ENCODE measurements at regions not wholly inside any gene's neighbourhood (a gene's known extent, or its start where the extent isn't known, plus 50 kb on each side); places are given as distances from the start of the nearest gene placed in this dataset.

DNA sequence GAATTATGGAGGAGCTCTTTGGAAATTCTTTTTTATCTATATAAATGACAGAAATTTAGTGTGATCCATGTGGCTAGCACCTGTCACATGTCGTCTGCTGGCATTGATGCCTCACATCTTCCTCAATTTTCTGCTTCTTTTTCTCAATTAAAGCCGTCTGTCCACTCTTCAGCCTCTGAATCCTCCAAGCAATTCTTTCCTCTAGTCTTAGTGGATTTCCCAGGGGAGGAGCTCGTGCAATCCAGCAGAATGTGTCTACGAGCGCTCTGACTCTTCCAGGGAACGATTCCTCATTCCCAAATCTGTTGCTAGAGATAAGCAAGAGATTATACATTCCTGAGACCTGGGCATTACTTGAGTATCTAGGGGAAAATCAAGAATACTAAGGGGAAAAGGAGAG is 176.6 kb downstream of the EMP1 start:
- intact Hi-C loops (cut with micrococcal nuclease): no loop called here
- Histone ChIP-seq H3F3A (ENCODE audit: low read length, unreplicated experiment) (no peaks in the 10 kb centered on the region), H3K9me3 (ENCODE audit: low read length) (no peaks in the 10 kb centered on the region), H3K4me3 (ENCODE audit: low read length) (no peak overlapping the region), H3K79me2 (ENCODE audit: low read length) (no peaks in the 10 kb centered on the region), H3K9ac (ENCODE audit: low read length) (no peak overlapping the region), H2AFZ (ENCODE audit: low read length) (no peak overlapping the region), H4K20me1 (ENCODE audit: low read length) (no peaks in the 10 kb centered on the region), H3K27ac (ENCODE audit: low read length) (no peak overlapping the region), H3K4me2 (ENCODE audit: low read length) (no peak overlapping the region), H3K9me2 (replicated peaks; ENCODE audit: low read length) (no peaks in the 10 kb centered on the region), H3K36me3 (ENCODE audit: low read depth, low read length) (no peaks in the 10 kb centered on the region), H3K27me3 (ENCODE audit: low read length) (no peaks in the 10 kb centered on the region), H3K4me1 (ENCODE audit: insufficient read depth, low read length) (peaks cover 44% of the 10 kb centered on the region)
- DNase-seq (no peak), ATAC-seq (no peak)
- no TSS peak for BruUV-seq (replicated peaks)
- POLR2A ChIA-PET (ENCODE audit: unreplicated experiment): no interaction called here
- CTCF ChIA-PET: no interaction called here
- no peak for TF ChIP-seq EZH2 (IDR thresholded peaks at IDR 0.05; ENCODE audit: low read length, unreplicated experiment)
- no peak for TF ChIP-seq EZH2phosphoT487 (IDR thresholded peaks at IDR 0.05; ENCODE audit: borderline replicate concordance, low read length)

DNA sequence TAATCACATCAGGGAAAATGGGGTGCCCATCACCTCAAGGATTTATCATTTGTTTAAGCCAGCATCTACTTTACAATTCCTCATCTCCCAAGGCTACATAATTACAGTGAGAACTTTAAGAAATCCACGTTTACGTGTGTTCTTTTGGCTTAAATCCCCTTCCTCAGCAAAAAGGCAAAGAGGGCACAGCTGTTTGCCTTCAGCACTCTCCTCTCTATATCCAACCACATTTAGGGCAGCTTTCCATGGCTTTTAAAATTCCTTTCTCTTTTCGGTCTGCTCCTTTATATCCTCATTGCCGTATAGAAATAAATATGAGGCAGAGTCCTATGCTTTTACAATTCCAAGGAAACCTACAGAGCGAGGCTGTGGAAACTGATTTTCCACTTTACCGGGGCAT is 175.9 kb downstream of the EMP1 start:
- Histone ChIP-seq H3K27ac (ENCODE audit: low read length) (no peak overlapping the region), H3K4me3 (ENCODE audit: low read length) (no peak overlapping the region), H3F3A (ENCODE audit: low read length, unreplicated experiment) (no peaks in the 10 kb centered on the region), H3K79me2 (ENCODE audit: low read length) (no peaks in the 10 kb centered on the region), H3K36me3 (ENCODE audit: low read depth, low read length) (no peaks in the 10 kb centered on the region), H3K4me2 (ENCODE audit: low read length) (no peak overlapping the region), H3K9me2 (replicated peaks; ENCODE audit: low read length) (no peaks in the 10 kb centered on the region), H3K27me3 (ENCODE audit: low read length) (no peaks in the 10 kb centered on the region), H2AFZ (ENCODE audit: low read length) (no peak overlapping the region), H3K9ac (ENCODE audit: low read length) (no peak overlapping the region), H3K9me3 (ENCODE audit: low read length) (no peaks in the 10 kb centered on the region), H4K20me1 (ENCODE audit: low read length) (no peaks in the 10 kb centered on the region), H3K4me1 (ENCODE audit: insufficient read depth, low read length) (peaks cover 37% of the 10 kb centered on the region)
- ChIA-PET POLR2A (ENCODE audit: unreplicated experiment) (no interaction called here), CTCF (no interaction called here)
- TF ChIP-seq EZH2 (IDR thresholded peaks at IDR 0.05; ENCODE audit: low read length, unreplicated experiment) (no peak), EZH2phosphoT487 (IDR thresholded peaks at IDR 0.05; ENCODE audit: borderline replicate concordance, low read length) (no peak)
- TF ChIP-seq, protein P1, sequence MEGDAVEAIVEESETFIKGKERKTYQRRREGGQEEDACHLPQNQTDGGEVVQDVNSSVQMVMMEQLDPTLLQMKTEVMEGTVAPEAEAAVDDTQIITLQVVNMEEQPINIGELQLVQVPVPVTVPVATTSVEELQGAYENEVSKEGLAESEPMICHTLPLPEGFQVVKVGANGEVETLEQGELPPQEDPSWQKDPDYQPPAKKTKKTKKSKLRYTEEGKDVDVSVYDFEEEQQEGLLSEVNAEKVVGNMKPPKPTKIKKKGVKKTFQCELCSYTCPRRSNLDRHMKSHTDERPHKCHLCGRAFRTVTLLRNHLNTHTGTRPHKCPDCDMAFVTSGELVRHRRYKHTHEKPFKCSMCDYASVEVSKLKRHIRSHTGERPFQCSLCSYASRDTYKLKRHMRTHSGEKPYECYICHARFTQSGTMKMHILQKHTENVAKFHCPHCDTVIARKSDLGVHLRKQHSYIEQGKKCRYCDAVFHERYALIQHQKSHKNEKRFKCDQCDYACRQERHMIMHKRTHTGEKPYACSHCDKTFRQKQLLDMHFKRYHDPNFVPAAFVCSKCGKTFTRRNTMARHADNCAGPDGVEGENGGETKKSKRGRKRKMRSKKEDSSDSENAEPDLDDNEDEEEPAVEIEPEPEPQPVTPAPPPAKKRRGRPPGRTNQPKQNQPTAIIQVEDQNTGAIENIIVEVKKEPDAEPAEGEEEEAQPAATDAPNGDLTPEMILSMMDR (conservative IDR thresholded peaks at IDR 0.05; ENCODE audit: low read depth, low read length): no peak
- ATAC-seq (no peak), DNase-seq (no peak)
- intact Hi-C loops (cut with micrococcal nuclease): no loop called here
- BruUV-seq (replicated peaks): no TSS peak

DNA sequence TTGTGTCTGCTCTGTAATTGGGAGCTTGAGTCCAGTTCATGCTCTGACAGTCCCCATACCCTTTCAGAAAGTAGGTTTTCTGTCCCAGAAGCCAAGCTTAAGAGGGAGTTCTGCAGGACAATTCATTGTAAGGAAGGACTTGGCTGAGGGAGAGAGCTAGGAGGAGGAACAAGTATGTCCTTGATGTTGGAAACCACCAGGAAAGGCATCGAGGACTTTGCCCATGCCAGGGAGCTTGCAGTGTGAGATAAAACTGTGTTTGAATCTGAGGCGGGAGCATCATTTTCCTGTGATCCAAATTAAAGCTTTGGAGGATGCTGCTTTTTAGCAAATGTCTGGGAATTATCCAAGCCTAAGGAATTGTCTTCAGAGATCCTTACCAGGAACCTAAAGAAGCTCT is 175.3 kb downstream of the EMP1 start:
- H3K27me3 ChIP-seq (ENCODE audit: low read length): no peaks in the 10 kb centered on the region
- no peak overlapping the region for H3K27ac ChIP-seq (ENCODE audit: low read length)
- H3K4me2 ChIP-seq (ENCODE audit: low read length): no peak overlapping the region
- no peaks in the 10 kb centered on the region for H3F3A ChIP-seq (ENCODE audit: low read length, unreplicated experiment)
- intact Hi-C loops (cut with micrococcal nuclease): no loop called here
- no peak overlapping the region for H2AFZ ChIP-seq (ENCODE audit: low read length)
- ChIA-PET CTCF (interaction anchor here (0.6 to 1.1 kb wide), 2 partner anchors 9 to 116 kb away, joined by 4 to 5 read pairs; no protein-coding TSS in a partner anchor), POLR2A (ENCODE audit: unreplicated experiment) (interaction anchor here (0.7 kb wide), 1 partner anchor 19 kb away, joined by 3 read pairs; no protein-coding TSS in a partner anchor)
- H3K9ac ChIP-seq (ENCODE audit: low read length): no peak overlapping the region
- no peaks in the 10 kb centered on the region for H3K9me3 ChIP-seq (ENCODE audit: low read length)
- ATAC-seq: no peak
- no peaks in the 10 kb centered on the region for H3K79me2 ChIP-seq (ENCODE audit: low read length)
- no peaks in the 10 kb centered on the region for H4K20me1 ChIP-seq (ENCODE audit: low read length)
- TF ChIP-seq EZH2 (IDR thresholded peaks at IDR 0.05; ENCODE audit: low read length, unreplicated experiment) (no peak), EZH2phosphoT487 (IDR thresholded peaks at IDR 0.05; ENCODE audit: borderline replicate concordance, low read length) (no peak)
- TF ChIP-seq, protein P1 (conservative IDR thresholded peaks at IDR 0.05; ENCODE audit: low read depth, low read length): no peak
- H3K36me3 ChIP-seq (ENCODE audit: low read depth, low read length): no peaks in the 10 kb centered on the region
- no peaks in the 10 kb centered on the region for H3K9me2 ChIP-seq (replicated peaks; ENCODE audit: low read length)
- H3K4me1 ChIP-seq (ENCODE audit: insufficient read depth, low read length): peaks cover 31% of the 10 kb centered on the region
- no TSS peak for BruUV-seq (replicated peaks)
- H3K4me3 ChIP-seq (ENCODE audit: low read length): no peak overlapping the region
- no peak for DNase-seq
